AG04450 (cell line): ENCODE measurements at regions not wholly inside any gene's neighbourhood (a gene's known extent, or its start where the extent isn't known, plus 50 kb on each side); places are given as distances from the start of the nearest gene placed in this dataset.

Experiments
- CTCF ChIA-PET: fragments of 300-600, 350-600 bp; formaldehyde crosslinking; extraction: SDS; loops from one replicate; lab custom pipeline; 2022; ENCODE audit warnings: antibody characterized with exemption, inconsistent platforms; lab: Charles Lee
- POLR2A ChIA-PET: fragments of 350-600 bp; formaldehyde crosslinking; extraction: SDS; loops from one replicate; lab custom pipeline; 2021; ENCODE audit warnings: antibody characterized with exemption, inconsistent platforms; lab: Yijun Ruan, JAX
- DNase-seq: peaks from one replicate; pipeline ENCODE4 v3.0.0-alpha.2; 2011; ENCODE audit warnings: low read depth, low spot score
- H3K27ac ChIP-seq: one replicate; pipeline ENCODE4 v1.5.1; 2012; ENCODE audit warnings: low read depth, low read length, control low read depth
- H3K27me3 ChIP-seq: one replicate; pipeline ENCODE4 v1.6.0; 2012; ENCODE audit warnings: low read length; ENCODE audit not compliant: control insufficient read depth, insufficient read depth
- H3K4me3 ChIP-seq: 2 replicates; pipeline ENCODE4 v1.5.1; 2011; ENCODE audit warnings: mild to moderate bottlenecking, low read depth, low read length, control low read depth
- H3K9me3 ChIP-seq: 2 replicates; pipeline ENCODE4 v1.5.1; 2012; ENCODE audit warnings: low read length; ENCODE audit not compliant: control insufficient read depth, insufficient read depth
- CTCF ChIP-seq: IDR thresholded peaks from 2 replicates; pipeline ENCODE4 v1.5.1; 2011; ENCODE audit warnings: low read depth, low read length, control low read depth, inconsistent platforms

GRCh38 chrX:104427693-104428092 is 138.3 kb upstream of the IL1RAPL2 start:
- H3K9me3 ChIP-seq, result no peaks in the 10 kb centered on the region
- no peak for DNase-seq
- CTCF ChIA-PET, result no interaction called here
- POLR2A ChIA-PET, result no interaction called here
- H3K27me3 ChIP-seq, result no peaks in the 10 kb centered on the region
- no peak overlapping the region for H3K27ac ChIP-seq
- no peak for TF ChIP-seq CTCF
- H3K4me3 ChIP-seq, result no peak overlapping the region

- no peak for TF ChIP-seq CTCF
- POLR2A ChIA-PET, result no interaction called here
- no peak overlapping the region for H3K4me3 ChIP-seq
- CTCF ChIA-PET, result no interaction called here
- no peaks in the 10 kb centered on the region for H3K9me3 ChIP-seq
- H3K27me3 ChIP-seq, result no peaks in the 10 kb centered on the region
- DNase-seq, result no peak
- H3K27ac ChIP-seq, result no peak overlapping the region
These were observed 138.9 kb upstream of the IL1RAPL2 start for GRCh38 chrX:104427073-104427472.

GRCh38 chrX:104420907-104421306 is 145.1 kb upstream of the IL1RAPL2 start:
- Histone ChIP-seq H3K27ac (no peak overlapping the region), H3K27me3 (no peaks in the 10 kb centered on the region), H3K4me3 (no peak overlapping the region), H3K9me3 (no peaks in the 10 kb centered on the region)
- TF ChIP-seq CTCF, result no peak
- ChIA-PET POLR2A (no interaction called here), CTCF (no interaction called here)
- no peak for DNase-seq

- no peak overlapping the region for H3K4me3 ChIP-seq
- no peaks in the 10 kb centered on the region for H3K27me3 ChIP-seq
- no peak for TF ChIP-seq CTCF
- DNase-seq, result no peak
- H3K9me3 ChIP-seq, result no peaks in the 10 kb centered on the region
- CTCF ChIA-PET, result no interaction called here
- POLR2A ChIA-PET, result no interaction called here
- no peak overlapping the region for H3K27ac ChIP-seq
These were observed 146.1 kb upstream of the IL1RAPL2 start for GRCh38 chrX:104419926-104420325.

GRCh38 chrX:104419211-104419610 is 146.8 kb upstream of the IL1RAPL2 start:
- Histone ChIP-seq H3K4me3 (no peak overlapping the region), H3K27me3 (no peaks in the 10 kb centered on the region), H3K27ac (no peak overlapping the region), H3K9me3 (no peaks in the 10 kb centered on the region)
- ChIA-PET POLR2A (no interaction called here), CTCF (no interaction called here)
- DNase-seq, result no peak
- no peak for TF ChIP-seq CTCF
